ENCODE measurements at regions not wholly inside any gene's neighbourhood (a gene's known extent, or its start where the extent isn't known, plus 50 kb on each side); places are given as distances from the start of the nearest gene placed in this dataset.

DNA sequence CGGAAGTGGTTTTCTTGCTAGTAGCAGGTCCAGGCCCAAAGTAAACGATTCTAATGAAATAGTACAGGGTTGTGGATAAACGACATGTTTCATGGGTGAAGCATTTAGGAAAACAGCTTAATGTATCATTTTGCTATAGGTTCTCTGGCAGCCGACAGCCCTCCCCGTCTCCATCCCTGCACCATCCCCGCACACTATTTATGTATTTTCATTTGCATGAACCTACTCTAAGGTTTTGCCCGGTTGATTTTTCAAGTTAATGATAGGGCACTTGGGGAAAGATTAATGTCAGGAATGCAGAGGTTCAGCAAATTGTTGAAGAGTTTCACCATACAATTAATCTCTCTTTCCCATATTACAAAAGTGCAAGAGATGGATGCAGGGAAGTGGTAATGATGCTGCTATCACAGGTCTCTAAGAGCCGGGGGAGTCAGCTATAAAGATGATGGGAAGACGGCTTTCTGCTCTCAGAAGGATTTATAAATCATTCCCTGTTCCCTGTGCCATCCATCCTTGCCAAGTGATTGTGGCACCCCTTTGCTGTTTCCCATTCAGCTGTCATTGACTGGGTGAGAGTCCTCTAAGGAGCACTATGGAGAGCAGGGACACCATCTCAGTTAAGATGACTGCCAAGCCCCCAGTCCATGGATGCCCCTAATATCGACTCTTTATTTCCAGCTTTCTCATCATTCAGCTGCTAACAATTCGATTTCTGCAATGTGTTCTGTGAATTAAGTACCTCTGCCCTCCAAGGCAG, 186.3 kb downstream of the IRS2 start:
- no peak for DNase-seq

- no peak for DNase-seq
These were observed 190.9 kb downstream of the IRS2 start for GRCh38 chr13:109595471-109595870.

- DNase-seq, result no peak
These were observed 193.2 kb downstream of the IRS2 start for GRCh38 chr13:109593230-109593629.

- no peak for DNase-seq
These were observed 193.6 kb downstream of the IRS2 start for GRCh38 chr13:109592770-109593169.

- no peak for DNase-seq
These were observed 198.7 kb downstream of the IRS2 start for GRCh38 chr13:109587689-109588088.

DNA sequence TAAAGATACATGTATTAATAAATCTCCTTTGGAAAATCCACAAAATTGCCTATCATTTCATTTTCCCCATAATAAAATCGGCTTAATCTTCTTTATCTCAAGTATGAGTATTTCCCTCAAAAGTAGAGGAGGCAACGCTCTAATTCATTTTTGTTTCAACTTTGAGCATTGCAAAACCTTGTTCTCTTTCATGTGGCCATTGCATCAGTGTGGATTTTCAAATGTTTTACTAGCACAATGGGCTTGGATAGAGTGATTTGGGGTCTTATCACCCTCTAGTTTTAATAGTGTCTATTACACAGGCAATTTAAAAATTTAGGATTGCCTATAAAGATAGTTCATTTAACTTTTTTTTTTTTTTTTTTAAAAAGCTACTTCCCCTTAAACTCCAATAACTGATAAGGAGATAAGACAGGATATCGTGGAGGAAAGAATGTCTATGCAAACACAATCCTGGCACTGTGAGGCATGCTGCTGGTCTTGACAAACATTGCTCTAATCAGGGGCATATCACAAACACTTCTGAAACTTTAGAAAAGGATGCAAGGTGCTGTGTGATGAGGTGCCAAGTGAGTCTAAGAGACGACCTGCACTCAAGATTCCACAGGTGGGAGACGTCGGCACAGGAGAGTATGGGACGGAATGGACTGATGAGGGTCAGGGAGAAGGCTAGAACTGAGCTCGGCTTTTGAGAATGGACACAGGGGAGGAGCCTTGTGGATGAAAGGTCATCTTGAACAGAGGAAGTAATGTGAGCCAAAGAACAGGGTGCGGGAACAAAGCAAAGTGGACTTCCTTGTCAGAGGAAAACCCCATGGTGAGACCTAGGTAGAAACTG, 199.7 kb downstream of the IRS2 start:
- no peak for DNase-seq

DNA sequence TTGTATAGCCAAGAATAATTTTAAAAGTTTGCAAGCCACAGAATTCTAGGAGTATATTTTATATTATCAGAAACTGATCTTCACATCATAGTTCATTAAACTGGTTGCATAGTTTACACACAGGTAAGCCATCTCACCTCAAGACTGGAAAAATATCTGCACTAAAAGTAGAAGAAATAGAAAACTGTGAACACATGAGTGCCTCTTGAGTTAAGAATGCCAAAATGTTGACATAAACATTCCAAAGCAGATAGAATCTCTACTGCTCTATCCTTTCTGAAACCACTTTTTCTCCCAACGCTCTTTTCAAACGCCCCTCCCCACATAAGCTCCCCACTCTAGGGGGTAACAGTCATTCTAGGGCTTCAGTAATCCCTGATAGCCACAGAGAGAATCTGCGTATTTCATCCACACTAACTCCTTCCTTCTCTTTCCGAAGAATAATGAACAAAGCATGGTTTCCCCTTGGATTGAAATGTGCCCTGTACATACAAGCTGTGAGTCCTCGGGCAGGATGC, 201.5 kb downstream of the IRS2 start:
- DNase-seq, result no peak

GRCh38 chr13:109577191-109577700, 209.1 kb downstream of the IRS2 start:
- DNase-seq, result no peak

DNA sequence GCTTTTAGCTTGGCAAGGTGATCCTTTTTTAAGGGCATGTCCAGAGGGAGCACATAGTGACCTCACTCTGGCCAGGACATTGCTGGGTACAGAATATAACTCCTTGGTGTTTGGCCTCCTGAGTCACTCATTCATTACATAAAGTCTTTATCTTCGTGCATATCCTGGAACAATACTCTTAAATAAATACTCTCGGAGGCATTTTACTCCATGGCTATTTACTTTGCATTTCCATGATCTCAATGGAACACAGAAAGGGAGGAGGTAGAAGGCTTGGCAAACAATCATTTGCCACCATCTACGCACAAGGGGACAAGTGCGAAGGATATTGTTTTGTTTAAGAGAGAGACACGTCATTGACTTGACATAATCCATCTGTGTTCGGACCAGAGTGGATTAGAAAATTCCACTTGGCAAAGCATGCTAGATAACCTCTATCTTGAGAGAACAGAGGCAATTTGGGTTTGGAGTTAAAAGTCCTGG, 210.0 kb downstream of the IRS2 start:
- DNase-seq, result no peak

DNA sequence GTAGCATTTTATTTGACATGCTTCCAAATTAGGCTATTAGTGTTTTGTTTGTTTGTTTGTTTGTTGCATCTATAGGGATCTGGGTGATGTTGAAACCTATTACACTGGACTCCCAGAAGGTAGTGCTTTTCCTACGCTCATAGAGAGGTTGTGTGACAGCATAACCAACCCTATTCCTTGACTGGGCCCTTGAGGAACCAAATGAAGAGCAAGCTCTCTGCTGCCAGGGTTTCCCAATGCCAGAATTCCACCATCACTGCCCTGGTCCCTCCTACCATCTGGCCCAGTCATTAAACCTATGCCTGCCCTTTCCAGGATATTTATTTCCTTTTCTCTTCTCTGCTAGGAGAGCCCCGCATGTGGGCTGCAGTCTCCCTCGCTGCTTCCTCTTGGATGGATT, 210.6 kb downstream of the IRS2 start:
- no peak for DNase-seq

DNA sequence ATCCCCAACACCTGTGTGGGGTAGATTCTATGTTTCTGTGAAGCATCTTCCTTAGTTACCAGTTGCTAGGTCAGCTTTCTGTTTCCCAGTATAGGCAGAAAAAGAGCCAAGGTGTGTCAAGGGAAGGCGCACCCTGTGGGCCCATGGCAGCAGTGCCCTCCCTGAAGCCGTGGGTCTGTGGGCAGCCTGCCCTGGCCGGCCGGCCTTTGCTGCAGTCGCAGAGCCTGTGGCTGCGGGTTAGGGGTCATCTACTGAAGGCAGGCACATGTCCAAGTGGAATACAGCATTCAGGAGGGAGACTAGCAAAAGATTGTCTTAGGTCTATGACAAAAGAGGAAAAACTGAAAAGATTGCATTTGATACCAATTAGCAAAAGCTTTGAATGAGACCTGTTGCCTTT, 214.0 kb downstream of the IRS2 start:
- no peak for DNase-seq

DNA sequence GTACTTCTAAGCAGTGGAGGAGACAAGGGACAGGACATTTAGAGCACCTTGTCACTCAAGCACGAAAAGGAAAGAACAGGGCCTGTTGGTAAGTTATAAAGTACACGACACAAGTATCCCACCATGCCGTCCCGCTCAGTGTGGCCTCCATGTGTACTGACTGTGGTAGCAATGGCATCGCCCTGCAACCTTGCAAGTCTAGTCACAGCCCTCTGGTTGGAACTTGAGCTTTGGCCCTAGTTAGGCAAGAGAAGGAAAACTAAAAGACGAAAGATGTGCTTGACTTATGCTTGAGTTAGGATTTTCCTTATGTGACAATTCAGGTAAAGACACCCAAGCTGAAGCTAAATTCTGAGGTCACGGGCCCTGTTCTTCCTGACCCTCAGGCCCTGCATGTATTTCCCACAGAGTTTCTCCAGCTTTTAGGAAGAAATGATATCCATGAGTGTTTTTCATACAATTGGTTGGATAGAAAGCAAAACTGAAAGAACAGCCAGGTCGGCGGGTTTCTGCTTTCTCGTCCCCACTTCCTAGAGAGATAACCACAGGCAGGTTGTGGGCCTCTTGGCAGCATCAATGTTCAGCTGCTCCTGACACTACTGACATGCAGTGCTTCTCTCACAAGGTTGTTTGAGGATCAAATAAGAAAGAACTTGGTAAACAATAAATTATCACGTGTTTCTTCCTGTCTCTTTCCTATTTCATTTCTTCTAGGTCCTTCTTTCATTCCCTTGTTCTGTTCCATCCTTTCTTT, 216.2 kb downstream of the IRS2 start:
- DNase-seq, result no peak

GRCh38 chr13:109568339-109568818, 218.0 kb downstream of the IRS2 start:
- no peak for DNase-seq

DNA sequence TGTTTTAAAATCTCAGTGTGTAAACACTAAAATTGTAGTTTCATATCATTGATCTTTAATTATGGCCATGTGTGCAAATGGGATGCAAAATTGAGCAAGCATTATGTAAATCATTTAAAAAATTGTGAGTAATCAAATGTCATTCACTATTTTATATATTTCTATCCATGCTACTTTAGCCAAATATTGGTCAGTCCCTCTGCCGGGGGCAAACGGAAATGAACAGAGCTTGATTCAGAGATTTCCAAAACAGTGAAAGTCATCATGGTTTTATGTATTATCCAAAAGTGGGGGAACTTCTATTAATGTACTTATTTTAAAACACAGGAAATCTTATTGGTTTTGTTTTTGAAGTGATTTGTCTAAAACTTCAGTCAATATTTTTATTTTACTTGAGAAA, 219.1 kb downstream of the IRS2 start:
- DNase-seq, result no peak

DNA sequence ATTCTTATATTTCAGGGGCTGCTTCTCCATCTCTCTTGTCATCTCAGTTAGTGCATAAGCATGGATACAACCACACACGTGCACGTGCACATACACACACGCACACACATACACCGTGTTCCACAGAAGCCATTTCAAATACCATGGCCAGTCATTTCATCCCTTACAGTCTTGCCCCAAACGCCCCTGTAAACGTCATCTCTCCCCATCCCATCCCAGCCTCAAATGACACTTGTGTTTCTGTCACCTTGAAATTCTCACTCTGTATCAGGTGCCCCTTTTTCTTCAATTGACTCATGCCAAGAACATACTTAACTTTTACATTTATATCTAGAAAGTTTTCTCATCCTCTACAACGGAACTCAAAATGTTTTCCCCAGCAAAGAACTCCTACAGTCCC, 220.5 kb downstream of the IRS2 start:
- DNase-seq, result no peak

- DNase-seq, result no peak
These were observed 238.0 kb downstream of the IRS2 start for GRCh38 chr13:109548374-109548773.

DNA sequence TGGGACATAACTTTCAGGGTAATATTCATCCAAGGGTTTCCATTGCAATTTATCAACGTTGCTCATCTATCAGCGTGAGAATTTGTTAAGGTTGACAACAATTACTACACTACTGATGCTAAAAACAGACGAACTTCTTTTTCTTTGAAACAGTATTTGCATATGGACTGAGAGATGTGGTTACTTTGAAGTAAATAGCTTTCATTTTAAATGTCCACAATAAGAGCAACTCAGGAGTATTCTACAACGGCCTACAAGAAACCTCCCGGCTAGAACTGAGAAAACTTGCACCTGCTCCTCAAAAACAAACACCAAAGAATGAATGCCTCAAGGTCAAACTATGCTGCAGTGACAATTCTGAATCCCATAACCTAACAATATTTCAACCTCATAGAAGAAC, 238.4 kb downstream of the IRS2 start:
- no peak for DNase-seq

DNA sequence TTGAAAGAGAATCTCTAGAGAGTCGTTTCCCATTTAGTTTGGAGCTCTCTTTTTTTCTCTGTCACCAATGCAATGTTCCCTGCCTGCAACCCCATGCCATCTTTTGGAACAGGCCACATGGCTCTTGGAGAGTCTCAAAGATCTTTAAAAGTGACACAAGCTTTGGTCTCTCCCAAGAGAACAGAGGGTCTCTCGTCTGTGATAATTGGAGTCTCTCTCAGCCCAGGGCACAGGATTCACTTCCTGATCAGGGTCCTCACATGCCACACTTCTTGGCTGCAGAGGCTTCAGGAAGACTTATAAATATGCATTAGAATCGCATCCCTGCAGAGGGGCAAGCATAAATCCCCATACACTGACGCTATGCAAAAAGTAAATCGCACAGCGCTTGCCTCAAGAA, 240.5 kb downstream of the IRS2 start:
- no peak for DNase-seq

DNA sequence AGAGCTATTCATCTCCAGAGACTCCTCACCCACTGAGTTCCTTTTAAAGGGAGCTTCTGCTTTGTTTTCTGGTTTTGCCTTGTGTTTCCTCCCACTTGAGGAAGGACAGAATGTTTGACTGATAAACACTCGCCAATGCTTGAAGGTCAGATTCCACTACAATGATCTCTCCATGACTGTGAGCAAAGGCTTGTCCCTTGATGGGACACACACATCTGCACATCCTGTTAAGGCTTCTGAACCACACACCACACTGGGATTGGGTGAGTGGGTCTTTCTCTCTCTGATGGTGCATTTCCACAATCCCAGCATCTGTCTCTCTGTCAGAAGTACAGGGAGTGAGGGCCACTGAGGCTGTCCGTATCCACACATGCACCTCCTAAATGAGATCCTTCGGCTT, 245.3 kb downstream of the IRS2 start:
- DNase-seq, result no peak

- no peak for DNase-seq
These were observed 248.8 kb downstream of the IRS2 start for GRCh38 chr13:109537584-109537983.

GRCh38 chr13:109533350-109533749, 253.0 kb downstream of the IRS2 start:
- no peak for DNase-seq

- no peak for DNase-seq
These were observed 256.4 kb downstream of the IRS2 start for GRCh38 chr13:109529964-109530363.

Data from hypothalamus (tissue), 51 donors.